Breast epithelium (tissue), 4 donors: ENCODE measurements at regions not wholly inside any gene's neighbourhood (a gene's known extent, or its start where the extent isn't known, plus 50 kb on each side); places are given as distances from the start of the nearest gene placed in this dataset.

ENCODE experiments used
- DNase-seq, 2 donors: peaks; one replicate each; pipeline ENCODE4 v3.0.0-alpha.2; 2019; ENCODE audit warnings: low spot score in 2 of 2
- H3K27ac ChIP-seq, 2 donors: fragments of 200-600 bp; sonication (generic) in 1 of 2; one replicate each; pipeline ENCODE4 v1.5.1; 2016 to 2019; ENCODE audit warnings: mild to moderate bottlenecking in 1 of 2
- H3K27me3 ChIP-seq, 2 donors: fragments of 200-600 bp; sonication (generic) in 1 of 2; one replicate each; pipeline versions ENCODE4 v1.5.1 to v1.6.0; 2017 to 2019; ENCODE audit warnings: control low read depth in 1 of 2, mild to moderate bottlenecking in 1 of 2
- H3K36me3 ChIP-seq: fragments of 200-600 bp; one replicate; pipeline ENCODE4 v1.5.1; 2019
- H3K4me1 ChIP-seq, 2 donors: fragments of 200-600 bp; sonication (generic); one replicate each; pipeline ENCODE4 v1.5.1; 2016 to 2019; ENCODE audit warnings: control low read depth in 1 of 2
- H3K4me3 ChIP-seq, 3 donors: fragments of 200-600 bp; sonication (generic); 1 replicate in 2 of 3; 2 replicates in 1 of 3; pipeline ENCODE4 v1.5.1; 2016 to 2019; ENCODE audit warnings: mild to moderate bottlenecking in 3 of 3, moderate library complexity in 2 of 3
- H3K9me3 ChIP-seq, 2 donors: fragments of 200-600 bp; sonication (generic) in 1 of 2; one replicate each; pipeline ENCODE4 v1.5.1; 2016 to 2019; ENCODE audit warnings: control low read depth in 1 of 2
- CTCF ChIP-seq, 3 donors: fragments of 450-650 bp; IDR thresholded peaks; one replicate each; pipeline ENCODE4 v1.5.1; 2016 to 2017; ENCODE audit warnings: antibody characterized with exemption in 3 of 3, mild to moderate bottlenecking in 3 of 3, moderate library complexity in 3 of 3
- POLR2A ChIP-seq: fragments of 450-650 bp; IDR thresholded peaks from one replicate; pipeline ENCODE4 v1.6.1; 2016; ENCODE audit warnings: antibody characterized with exemption, mild to moderate bottlenecking, moderate library complexity
- POLR2AphosphoS5 ChIP-seq, 3 donors: sonication (generic); formaldehyde crosslinking; IDR thresholded peaks; one replicate each; pipeline ENCODE4 v1.6.1; 2017; ENCODE audit warnings: antibody characterized with exemption in 3 of 3
- intact Hi-C: fragments of 100-400 bp; cut with DNase I; formaldehyde crosslinking; loops from one replicate; pipeline ENCODE4 v1.15.1; 2023; ENCODE audit warnings: low total_unique reads

DNA sequence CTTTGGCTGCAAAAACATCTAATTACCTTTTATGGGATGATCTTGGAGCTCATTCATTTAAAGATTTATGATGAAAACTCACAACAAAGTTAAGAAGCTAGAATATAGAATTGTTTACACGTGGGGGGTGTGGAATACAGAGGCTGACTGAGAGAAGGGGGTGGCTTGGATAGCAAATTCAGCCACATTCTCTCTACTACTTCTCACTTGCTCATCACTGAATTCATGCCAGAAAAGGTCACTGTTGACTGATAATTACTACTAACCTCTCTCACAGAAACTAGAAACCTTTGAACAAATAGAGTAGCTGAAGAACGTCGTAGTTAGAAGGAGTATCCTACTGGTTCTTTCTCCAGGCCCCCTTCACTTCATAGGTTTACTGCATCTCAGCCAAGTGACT, 808.2 kb downstream of the BRINP1 start:
- H3K4me1 ChIP-seq, result no peaks in the 10 kb centered on the region
- no peaks in the 10 kb centered on the region for H3K9me3 ChIP-seq
- no peak for TF ChIP-seq POLR2AphosphoS5 (IDR thresholded peaks at IDR 0.05)
- TF ChIP-seq POLR2A, result no peak
- no peak for TF ChIP-seq CTCF (IDR thresholded peaks at IDR 0.05)
- H3K27ac ChIP-seq, result no peak overlapping the region
- H3K4me3 ChIP-seq, result no peak overlapping the region
- intact Hi-C loops, result no loop called here
- DNase-seq, result no peak
- no peaks in the 10 kb centered on the region for H3K36me3 ChIP-seq
- H3K27me3 ChIP-seq, result no peaks in the 10 kb centered on the region

GRCh38 chr9:118563677-118564076, 805.6 kb downstream of the BRINP1 start:
- Histone ChIP-seq H3K4me3 (no peak overlapping the region), H3K27ac (no peak overlapping the region), H3K27me3 (no peaks in the 10 kb centered on the region), H3K4me1 (no peaks in the 10 kb centered on the region), H3K36me3 (no peaks in the 10 kb centered on the region), H3K9me3 (no peaks in the 10 kb centered on the region)
- DNase-seq, result no peak
- intact Hi-C loops, result no loop called here
- no peak for TF ChIP-seq POLR2AphosphoS5 (IDR thresholded peaks at IDR 0.05)
- no peak for TF ChIP-seq CTCF (IDR thresholded peaks at IDR 0.05)
- TF ChIP-seq POLR2A, result no peak

- TF ChIP-seq CTCF (IDR thresholded peaks at IDR 0.05) (no peak), POLR2A (no peak), POLR2AphosphoS5 (IDR thresholded peaks at IDR 0.05) (no peak)
Measured at GRCh38 chr9:118567861-118568260, 801.4 kb downstream of the BRINP1 start.

GRCh38 chr9:118568704-118569103, 800.5 kb downstream of the BRINP1 start:
- intact Hi-C loops, result loop anchor here (5.0 kb wide), 1 partner anchor 616 kb away; no protein-coding TSS in a partner anchor
- TF ChIP-seq POLR2AphosphoS5 (IDR thresholded peaks at IDR 0.05) (no peak), POLR2A (no peak), CTCF (IDR thresholded peaks at IDR 0.05) (no peak)
- Histone ChIP-seq H3K4me3 (no peak overlapping the region), H3K36me3 (no peaks in the 10 kb centered on the region), H3K4me1 (no peaks in the 10 kb centered on the region), H3K27me3 (no peaks in the 10 kb centered on the region), H3K27ac (no peak overlapping the region), H3K9me3 (no peaks in the 10 kb centered on the region)
- DNase-seq, result no peak

More at GRCh38 chr9:118567861-118568260, 801.4 kb downstream of the BRINP1 start:
- intact Hi-C loops, result loop anchor here (5.0 kb wide), 1 partner anchor 616 kb away; no protein-coding TSS in a partner anchor
- DNase-seq, result no peak
- no peaks in the 10 kb centered on the region for H3K36me3 ChIP-seq
- no peak overlapping the region for H3K4me3 ChIP-seq
- H3K27me3 ChIP-seq, result no peaks in the 10 kb centered on the region
- no peak overlapping the region for H3K27ac ChIP-seq
- no peaks in the 10 kb centered on the region for H3K9me3 ChIP-seq
- no peaks in the 10 kb centered on the region for H3K4me1 ChIP-seq

DNA sequence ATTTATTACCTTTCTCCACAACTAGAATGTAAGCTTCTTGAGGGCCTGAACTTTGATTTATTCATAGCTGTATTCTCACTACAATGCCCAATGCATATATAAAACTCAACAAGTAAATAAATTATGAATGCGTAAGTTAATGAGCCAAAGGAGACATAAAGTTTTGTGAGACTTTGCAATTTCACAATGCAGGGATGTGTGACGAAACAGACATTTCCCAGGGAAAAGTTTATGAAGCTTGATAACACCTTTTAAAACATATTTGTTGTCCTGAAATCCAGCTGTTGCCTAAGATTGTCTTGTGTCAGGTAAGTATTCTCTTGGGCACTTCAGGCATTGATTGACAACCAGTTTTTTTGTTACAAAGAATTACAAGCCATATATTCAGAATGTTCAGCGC, 800.1 kb downstream of the BRINP1 start:
- no peaks in the 10 kb centered on the region for H3K27me3 ChIP-seq
- H3K4me1 ChIP-seq, result no peaks in the 10 kb centered on the region
- intact Hi-C loops, result loop anchor here (5.0 kb wide), 1 partner anchor 617 kb away; no protein-coding TSS in a partner anchor
- H3K36me3 ChIP-seq, result no peaks in the 10 kb centered on the region
- H3K27ac ChIP-seq, result no peak overlapping the region
- TF ChIP-seq CTCF (IDR thresholded peaks at IDR 0.05) (no peak), POLR2AphosphoS5 (IDR thresholded peaks at IDR 0.05) (no peak), POLR2A (no peak)
- H3K9me3 ChIP-seq, result no peaks in the 10 kb centered on the region
- H3K4me3 ChIP-seq, result no peak overlapping the region
- no peak for DNase-seq
